Activated CD4-positive, alpha-beta memory T cell treated with anti-CD3 and anti-CD28 coated beads for 36 hours (primary cell): ENCODE measurements at regions not wholly inside any gene's neighbourhood (a gene's known extent, or its start where the extent isn't known, plus 50 kb on each side); places are given as distances from the start of the nearest gene placed in this dataset.

Source experiments
- CTCF ChIA-PET: fragments of 350-600 bp; sonication (Branson Sonifier 250); formaldehyde crosslinking; loops from one replicate; lab custom pipeline; 2021; ENCODE audit warnings: antibody characterized with exemption, inconsistent platforms; lab: Charles Lee
- POLR2A ChIA-PET: fragments of 350-600 bp; sonication (Branson Sonifier 250); formaldehyde crosslinking; loops from one replicate; lab custom pipeline; 2021; ENCODE audit warnings: antibody characterized with exemption; lab: Charles Lee
- DNase-seq: peaks from one replicate; pipeline ENCODE4 v3.0.0-alpha.2; 2020
- H3K27ac Mint-ChIP-seq: one replicate; pipeline ENCODE4 v1.8.0; 2021; ENCODE audit warnings: mixed read lengths
- H3K27me3 Mint-ChIP-seq: one replicate; pipeline ENCODE4 v1.8.0; 2021; ENCODE audit warnings: mixed read lengths
- H3K36me3 Mint-ChIP-seq: one replicate; pipeline ENCODE4 v1.8.0; 2021; ENCODE audit warnings: mixed read lengths
- H3K4me1 Mint-ChIP-seq: one replicate; pipeline ENCODE4 v1.8.0; 2021; ENCODE audit warnings: low read depth, mixed read lengths
- H3K4me3 Mint-ChIP-seq: one replicate; pipeline ENCODE4 v1.8.0; 2021; ENCODE audit warnings: mild to moderate bottlenecking, mixed read lengths
- H3K9me3 Mint-ChIP-seq: one replicate; pipeline ENCODE4 v1.8.0; 2021; ENCODE audit warnings: mixed read lengths
- intact Hi-C: fragments of 100-400 bp; cut with micrococcal nuclease; formaldehyde crosslinking; loops from one replicate; pipeline ENCODE4 v1.15.1; 2023

- ChIA-PET POLR2A (no interaction called here), CTCF (no interaction called here)
- Mint-ChIP-seq H3K4me1 (no peaks in the 10 kb centered on the region), H3K27me3 (peaks cover 33% of the 10 kb centered on the region), H3K9me3 (no peaks in the 10 kb centered on the region), H3K4me3 (no peak overlapping the region), H3K36me3 (no peaks in the 10 kb centered on the region), H3K27ac (no peak overlapping the region)
- intact Hi-C loops, result no loop called here
- no peak for DNase-seq
These were observed 52.5 kb downstream of the KCNF1 start for GRCh38 chr2:10964052-10964790.

- Mint-ChIP-seq H3K27me3 (peaks cover 39% of the 10 kb centered on the region), H3K4me3 (no peak overlapping the region), H3K9me3 (no peaks in the 10 kb centered on the region), H3K4me1 (no peaks in the 10 kb centered on the region), H3K27ac (no peak overlapping the region), H3K36me3 (no peaks in the 10 kb centered on the region)
- CTCF ChIA-PET, result no interaction called here
- DNase-seq, result no peak
- intact Hi-C loops, result no loop called here
- POLR2A ChIA-PET, result no interaction called here
These were observed 53.6 kb downstream of the KCNF1 start for GRCh38 chr2:10965241-10965843.

GRCh38 chr2:10966056-10966455, 54.3 kb downstream of the KCNF1 start:
- H3K36me3 Mint-ChIP-seq, result no peaks in the 10 kb centered on the region
- H3K27ac Mint-ChIP-seq, result no peak overlapping the region
- H3K9me3 Mint-ChIP-seq, result no peaks in the 10 kb centered on the region
- intact Hi-C loops, result no loop called here
- H3K4me1 Mint-ChIP-seq, result no peaks in the 10 kb centered on the region
- no peak for DNase-seq
- POLR2A ChIA-PET, result no interaction called here
- CTCF ChIA-PET, result no interaction called here
- peaks cover 39% of the 10 kb centered on the region for H3K27me3 Mint-ChIP-seq
- no peak overlapping the region for H3K4me3 Mint-ChIP-seq

GRCh38 chr2:10966741-10967140, 55.0 kb downstream of the KCNF1 start:
- H3K4me3 Mint-ChIP-seq, result no peak overlapping the region
- no peaks in the 10 kb centered on the region for H3K4me1 Mint-ChIP-seq
- ChIA-PET POLR2A (no interaction called here), CTCF (no interaction called here)
- intact Hi-C loops, result no loop called here
- no peaks in the 10 kb centered on the region for H3K9me3 Mint-ChIP-seq
- DNase-seq, result no peak
- no peak overlapping the region for H3K27ac Mint-ChIP-seq
- no peaks in the 10 kb centered on the region for H3K36me3 Mint-ChIP-seq
- peaks cover 38% of the 10 kb centered on the region for H3K27me3 Mint-ChIP-seq

GRCh38 chr2:10968176-10968575, 56.4 kb downstream of the KCNF1 start:
- ChIA-PET CTCF (no interaction called here), POLR2A (no interaction called here)
- no peak overlapping the region for H3K4me3 Mint-ChIP-seq
- H3K9me3 Mint-ChIP-seq, result no peaks in the 10 kb centered on the region
- peaks cover 37% of the 10 kb centered on the region for H3K27me3 Mint-ChIP-seq
- H3K27ac Mint-ChIP-seq, result no peak overlapping the region
- DNase-seq, result no peak
- intact Hi-C loops, result no loop called here
- H3K4me1 Mint-ChIP-seq, result no peaks in the 10 kb centered on the region
- no peaks in the 10 kb centered on the region for H3K36me3 Mint-ChIP-seq

GRCh38 chr2:10970666-10971065, 58.9 kb downstream of the KCNF1 start:
- no peak for DNase-seq
- CTCF ChIA-PET, result no interaction called here
- H3K27ac Mint-ChIP-seq, result no peak overlapping the region
- intact Hi-C loops, result no loop called here
- H3K27me3 Mint-ChIP-seq, result peaks cover 24% of the 10 kb centered on the region
- H3K36me3 Mint-ChIP-seq, result no peaks in the 10 kb centered on the region
- H3K9me3 Mint-ChIP-seq, result no peaks in the 10 kb centered on the region
- H3K4me3 Mint-ChIP-seq, result no peak overlapping the region
- H3K4me1 Mint-ChIP-seq, result no peaks in the 10 kb centered on the region
- POLR2A ChIA-PET, result no interaction called here

- H3K27me3 Mint-ChIP-seq, result peaks cover 21% of the 10 kb centered on the region
- POLR2A ChIA-PET, result no interaction called here
- no peak for DNase-seq
- H3K4me1 Mint-ChIP-seq, result no peaks in the 10 kb centered on the region
- no peaks in the 10 kb centered on the region for H3K36me3 Mint-ChIP-seq
- H3K4me3 Mint-ChIP-seq, result no peak overlapping the region
- CTCF ChIA-PET, result no interaction called here
- no peaks in the 10 kb centered on the region for H3K9me3 Mint-ChIP-seq
- intact Hi-C loops, result no loop called here
- no peak overlapping the region for H3K27ac Mint-ChIP-seq
These were observed 59.6 kb downstream of the KCNF1 start for GRCh38 chr2:10971161-10971887.

- no peak overlapping the region for H3K4me3 Mint-ChIP-seq
- CTCF ChIA-PET, result no interaction called here
- no peak overlapping the region for H3K27ac Mint-ChIP-seq
These were observed 60.1 kb downstream of the KCNF1 start for GRCh38 chr2:10971888-10972260.

GRCh38 chr2:10972683-10973433, 61.1 kb downstream of the KCNF1 start:
- H3K27me3 Mint-ChIP-seq, result peaks cover 19% of the 10 kb centered on the region
- intact Hi-C loops, result no loop called here
- ChIA-PET CTCF (no interaction called here), POLR2A (no interaction called here)
- no peak overlapping the region for H3K4me3 Mint-ChIP-seq
- no peaks in the 10 kb centered on the region for H3K9me3 Mint-ChIP-seq
- no peak for DNase-seq
- H3K4me1 Mint-ChIP-seq, result peaks cover 4% of the 10 kb centered on the region
- no peak overlapping the region for H3K27ac Mint-ChIP-seq
- no peaks in the 10 kb centered on the region for H3K36me3 Mint-ChIP-seq

More at GRCh38 chr2:10971888-10972260, 60.1 kb downstream of the KCNF1 start:
- Mint-ChIP-seq H3K36me3 (no peaks in the 10 kb centered on the region), H3K27me3 (peaks cover 16% of the 10 kb centered on the region), H3K9me3 (no peaks in the 10 kb centered on the region), H3K4me1 (peaks cover under 1% of the 10 kb centered on the region)
- DNase-seq, result no peak
- POLR2A ChIA-PET, result no interaction called here
- intact Hi-C loops, result no loop called here

- DNase-seq, result no peak
- Mint-ChIP-seq H3K27ac (no peak overlapping the region), H3K36me3 (no peaks in the 10 kb centered on the region), H3K27me3 (peaks cover 17% of the 10 kb centered on the region), H3K4me1 (peaks cover 4% of the 10 kb centered on the region), H3K4me3 (no peak overlapping the region), H3K9me3 (no peaks in the 10 kb centered on the region)
- POLR2A ChIA-PET, result no interaction called here
- intact Hi-C loops, result no loop called here
- CTCF ChIA-PET, result no interaction called here
These were observed 62.0 kb downstream of the KCNF1 start for GRCh38 chr2:10973766-10974165.

GRCh38 chr2:10977003-10977402, 65.3 kb downstream of the KCNF1 start:
- H3K36me3 Mint-ChIP-seq, result no peaks in the 10 kb centered on the region
- no peak for DNase-seq
- H3K4me1 Mint-ChIP-seq, result peaks cover 4% of the 10 kb centered on the region
- peaks cover 9% of the 10 kb centered on the region for H3K27me3 Mint-ChIP-seq
- no peak overlapping the region for H3K27ac Mint-ChIP-seq
- ChIA-PET CTCF (no interaction called here), POLR2A (no interaction called here)
- H3K9me3 Mint-ChIP-seq, result no peaks in the 10 kb centered on the region
- H3K4me3 Mint-ChIP-seq, result no peak overlapping the region
- intact Hi-C loops, result no loop called here

- intact Hi-C loops, result no loop called here
- Mint-ChIP-seq H3K9me3 (no peaks in the 10 kb centered on the region), H3K36me3 (no peaks in the 10 kb centered on the region), H3K4me1 (peaks cover 4% of the 10 kb centered on the region), H3K27me3 (peaks cover 7% of the 10 kb centered on the region), H3K27ac (no peak overlapping the region), H3K4me3 (no peak overlapping the region)
- POLR2A ChIA-PET, result no interaction called here
- CTCF ChIA-PET, result no interaction called here
- no peak for DNase-seq
These were observed 65.9 kb downstream of the KCNF1 start for GRCh38 chr2:10977621-10978020.
